Activated CD8-positive, alpha-beta memory T cell treated with anti-CD3 and anti-CD28 coated beads, Interleukin-2, amount 10 ng/mL, durations not matched to agents 7 days and 5 days (primary cell): ENCODE measurements at regions not wholly inside any gene's neighbourhood (a gene's known extent, or its start where the extent isn't known, plus 50 kb on each side); places are given as distances from the start of the nearest gene placed in this dataset.
"Not testable (repeated sequence)": the region's sequence is repeated elsewhere in the genome, so short reads cannot be mapped to it uniquely, and the experiment has no call there.

Source experiments
- ATAC-seq: fragments of 150-1000 bp; cut with Tn5 transposase; one replicate; pipeline ENCODE4 v1.10.0; 2021; ENCODE audit warnings: moderate library complexity
- CTCF ChIA-PET: fragments of 350-600 bp; sonication (Branson Sonifier 250); formaldehyde crosslinking; loops from one replicate; lab custom pipeline; 2021; ENCODE audit warnings: antibody characterized with exemption; lab: Charles Lee
- DNase-seq: peaks from one replicate; pipeline ENCODE4 v3.0.0-alpha.2; 2020
- H3K27ac Mint-ChIP-seq: one replicate; pipeline ENCODE4 v1.8.0; 2021; ENCODE audit warnings: mild to moderate bottlenecking, mixed read lengths
- H3K27me3 Mint-ChIP-seq: one replicate; pipeline ENCODE4 v1.8.0; 2021; ENCODE audit warnings: mixed read lengths
- H3K36me3 Mint-ChIP-seq: one replicate; pipeline ENCODE4 v1.8.0; 2021; ENCODE audit warnings: mild to moderate bottlenecking, mixed read lengths
- H3K4me1 Mint-ChIP-seq: one replicate; pipeline ENCODE4 v1.8.0; 2021; ENCODE audit warnings: mixed read lengths
- H3K4me3 Mint-ChIP-seq: one replicate; pipeline ENCODE4 v1.8.0; 2021; ENCODE audit warnings: mild to moderate bottlenecking, moderate library complexity, mixed read lengths
- H3K9me3 Mint-ChIP-seq: one replicate; pipeline ENCODE4 v1.8.0; 2022; ENCODE audit warnings: low read depth, mixed read lengths

- H3K36me3 Mint-ChIP-seq = no peaks in the 10 kb centered on the region
- ATAC-seq = no peak
- H3K9me3 Mint-ChIP-seq = peaks cover 3% of the 10 kb centered on the region
- no peak for DNase-seq
- no peak overlapping the region for H3K4me3 Mint-ChIP-seq
- no peak overlapping the region for H3K27ac Mint-ChIP-seq
- no peaks in the 10 kb centered on the region for H3K27me3 Mint-ChIP-seq
- CTCF ChIA-PET = no interaction called here
- no peaks in the 10 kb centered on the region for H3K4me1 Mint-ChIP-seq
Measured at GRCh38 chr6:139730340-139730974, 356.0 kb upstream of the CITED2 start.

GRCh38 chr6:139728876-139729427 is 354.5 kb upstream of the CITED2 start:
- H3K9me3 Mint-ChIP-seq = peaks cover 3% of the 10 kb centered on the region
- DNase-seq (no peak), ATAC-seq (no peak)
- H3K36me3 Mint-ChIP-seq = no peaks in the 10 kb centered on the region
- no peaks in the 10 kb centered on the region for H3K27me3 Mint-ChIP-seq
- CTCF ChIA-PET = no interaction called here
- H3K27ac Mint-ChIP-seq = no peak overlapping the region
- no peaks in the 10 kb centered on the region for H3K4me1 Mint-ChIP-seq
- H3K4me3 Mint-ChIP-seq = no peak overlapping the region

- H3K4me3 Mint-ChIP-seq, CTCF ChIA-PET, H3K36me3 Mint-ChIP-seq, ATAC-seq, DNase-seq, H3K27me3 Mint-ChIP-seq, H3K4me1 Mint-ChIP-seq, H3K9me3 Mint-ChIP-seq, H3K27ac Mint-ChIP-seq: not testable (repeated sequence)
Measured at GRCh38 chr6:139726272-139726671, 351.8 kb upstream of the CITED2 start.

DNA sequence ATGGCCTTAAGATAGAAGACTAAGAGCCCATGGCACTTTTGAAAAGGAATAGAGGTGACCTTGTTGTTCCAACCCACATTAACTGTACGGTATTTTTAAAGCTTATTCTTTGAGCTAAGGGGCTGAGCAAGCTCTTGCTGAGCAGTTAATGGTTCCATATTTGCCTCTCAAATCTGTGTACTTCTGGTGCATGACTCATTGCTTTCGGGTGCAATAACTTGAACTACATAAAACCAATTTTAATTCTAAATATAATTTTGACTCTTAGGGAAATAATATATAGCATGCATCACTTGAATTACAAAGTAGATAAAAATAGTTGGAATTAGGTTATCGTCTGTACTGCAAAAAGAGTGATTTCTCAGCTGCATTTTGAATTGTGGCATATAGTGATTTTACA is 348.1 kb upstream of the CITED2 start:
- no peak overlapping the region for H3K27ac Mint-ChIP-seq
- H3K36me3 Mint-ChIP-seq = no peaks in the 10 kb centered on the region
- peaks cover 3% of the 10 kb centered on the region for H3K27me3 Mint-ChIP-seq
- no peak overlapping the region for H3K4me3 Mint-ChIP-seq
- CTCF ChIA-PET = interaction anchor here (1.0 kb wide), 1 partner anchor 30 kb away, joined by 3 read pairs; no protein-coding TSS in a partner anchor
- H3K9me3 Mint-ChIP-seq = peaks cover 3% of the 10 kb centered on the region
- DNase-seq (no peak), ATAC-seq (no peak)
- no peaks in the 10 kb centered on the region for H3K4me1 Mint-ChIP-seq

GRCh38 chr6:139721954-139722353 is 347.5 kb upstream of the CITED2 start:
- peaks cover 3% of the 10 kb centered on the region for H3K27me3 Mint-ChIP-seq
- H3K4me1 Mint-ChIP-seq = no peaks in the 10 kb centered on the region
- peaks cover 2% of the 10 kb centered on the region for H3K9me3 Mint-ChIP-seq
- H3K4me3 Mint-ChIP-seq = no peak overlapping the region
- CTCF ChIA-PET = no interaction called here
- DNase-seq (no peak), ATAC-seq (no peak)
- H3K27ac Mint-ChIP-seq = no peak overlapping the region
- H3K36me3 Mint-ChIP-seq = no peaks in the 10 kb centered on the region

GRCh38 chr6:139713900-139714506 is 339.6 kb upstream of the CITED2 start:
- CTCF ChIA-PET = no interaction called here
- ATAC-seq = no peak
- DNase-seq = no peak
- no peaks in the 10 kb centered on the region for H3K36me3 Mint-ChIP-seq
- no peak overlapping the region for H3K27ac Mint-ChIP-seq
- H3K4me1 Mint-ChIP-seq = no peaks in the 10 kb centered on the region
- H3K27me3 Mint-ChIP-seq = no peaks in the 10 kb centered on the region
- H3K4me3 Mint-ChIP-seq = no peak overlapping the region
- H3K9me3 Mint-ChIP-seq = no peaks in the 10 kb centered on the region

GRCh38 chr6:139713424-139713823 is 339.0 kb upstream of the CITED2 start:
- no peaks in the 10 kb centered on the region for H3K4me1 Mint-ChIP-seq
- CTCF ChIA-PET = no interaction called here
- H3K36me3 Mint-ChIP-seq = no peaks in the 10 kb centered on the region
- DNase-seq (no peak), ATAC-seq (no peak)
- H3K27me3 Mint-ChIP-seq = no peaks in the 10 kb centered on the region
- no peak overlapping the region for H3K27ac Mint-ChIP-seq
- no peaks in the 10 kb centered on the region for H3K9me3 Mint-ChIP-seq
- no peak overlapping the region for H3K4me3 Mint-ChIP-seq

GRCh38 chr6:139712830-139713229 is 338.4 kb upstream of the CITED2 start:
- no peak for ATAC-seq
- H3K36me3 Mint-ChIP-seq = no peaks in the 10 kb centered on the region

GRCh38 chr6:139711804-139712585 is 337.5 kb upstream of the CITED2 start:
- no peak for ATAC-seq
- no peak overlapping the region for H3K4me3 Mint-ChIP-seq
- H3K9me3 Mint-ChIP-seq = no peaks in the 10 kb centered on the region
- no peak overlapping the region for H3K27ac Mint-ChIP-seq
- H3K36me3 Mint-ChIP-seq = no peaks in the 10 kb centered on the region
- no peak for DNase-seq
- H3K4me1 Mint-ChIP-seq = no peaks in the 10 kb centered on the region
- H3K27me3 Mint-ChIP-seq = no peaks in the 10 kb centered on the region
- CTCF ChIA-PET = no interaction called here

More at GRCh38 chr6:139712830-139713229, 338.4 kb upstream of the CITED2 start:
- DNase-seq = no peak
- CTCF ChIA-PET = no interaction called here
- H3K27ac Mint-ChIP-seq = no peak overlapping the region
- no peaks in the 10 kb centered on the region for H3K27me3 Mint-ChIP-seq
- H3K4me1 Mint-ChIP-seq = no peaks in the 10 kb centered on the region
- H3K4me3 Mint-ChIP-seq = no peak overlapping the region
- H3K9me3 Mint-ChIP-seq = no peaks in the 10 kb centered on the region

- Mint-ChIP-seq H3K4me3 (no peak overlapping the region), H3K27ac (no peak overlapping the region), H3K9me3 (no peaks in the 10 kb centered on the region), H3K27me3 (no peaks in the 10 kb centered on the region), H3K4me1 (no peaks in the 10 kb centered on the region), H3K36me3 (no peaks in the 10 kb centered on the region)
- ATAC-seq = no peak
- CTCF ChIA-PET = no interaction called here
- no peak for DNase-seq
Measured at GRCh38 chr6:139710556-139710955, 336.1 kb upstream of the CITED2 start.

- no peak for DNase-seq
- Mint-ChIP-seq H3K36me3 (no peaks in the 10 kb centered on the region), H3K4me3 (no peak overlapping the region), H3K27ac (no peak overlapping the region), H3K27me3 (no peaks in the 10 kb centered on the region), H3K9me3 (no peaks in the 10 kb centered on the region), H3K4me1 (no peaks in the 10 kb centered on the region)
- no peak for ATAC-seq
- CTCF ChIA-PET = no interaction called here
Measured at GRCh38 chr6:139708337-139709199, 334.1 kb upstream of the CITED2 start.

DNA sequence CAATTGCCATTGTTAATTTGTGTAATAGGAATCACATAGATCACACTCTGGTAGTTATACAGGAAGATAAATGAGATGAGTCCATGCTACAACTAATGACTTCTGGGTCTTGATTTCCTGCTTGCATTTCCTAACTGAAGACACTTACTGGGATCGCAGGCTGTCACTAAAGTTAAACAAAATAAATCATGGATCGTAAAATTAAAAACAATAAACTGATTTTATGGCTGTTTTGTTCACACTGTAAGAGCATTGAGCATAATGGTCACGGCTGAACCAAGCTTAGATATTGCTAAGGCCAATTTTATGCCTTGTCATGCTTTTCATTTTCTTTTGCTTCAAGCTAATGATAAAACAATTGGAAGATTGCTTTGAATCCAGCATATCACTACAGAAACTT is 332.5 kb upstream of the CITED2 start:
- H3K4me3 Mint-ChIP-seq = no peak overlapping the region
- CTCF ChIA-PET = no interaction called here
- H3K9me3 Mint-ChIP-seq = no peaks in the 10 kb centered on the region
- no peaks in the 10 kb centered on the region for H3K4me1 Mint-ChIP-seq
- ATAC-seq (no peak), DNase-seq (no peak)
- no peak overlapping the region for H3K27ac Mint-ChIP-seq
- H3K27me3 Mint-ChIP-seq = no peaks in the 10 kb centered on the region
- H3K36me3 Mint-ChIP-seq = no peaks in the 10 kb centered on the region

- CTCF ChIA-PET = no interaction called here
- ATAC-seq (no peak), DNase-seq (no peak)
- no peaks in the 10 kb centered on the region for H3K9me3 Mint-ChIP-seq
- no peaks in the 10 kb centered on the region for H3K36me3 Mint-ChIP-seq
- H3K27ac Mint-ChIP-seq = no peak overlapping the region
- H3K4me3 Mint-ChIP-seq = no peak overlapping the region
- no peaks in the 10 kb centered on the region for H3K27me3 Mint-ChIP-seq
- no peaks in the 10 kb centered on the region for H3K4me1 Mint-ChIP-seq
Measured at GRCh38 chr6:139705284-139705683, 330.8 kb upstream of the CITED2 start.
